ENCODE measurements at regions not wholly inside any gene's neighbourhood (a gene's known extent, or its start where the extent isn't known, plus 50 kb on each side); places are given as distances from the start of the nearest gene placed in this dataset.

DNA sequence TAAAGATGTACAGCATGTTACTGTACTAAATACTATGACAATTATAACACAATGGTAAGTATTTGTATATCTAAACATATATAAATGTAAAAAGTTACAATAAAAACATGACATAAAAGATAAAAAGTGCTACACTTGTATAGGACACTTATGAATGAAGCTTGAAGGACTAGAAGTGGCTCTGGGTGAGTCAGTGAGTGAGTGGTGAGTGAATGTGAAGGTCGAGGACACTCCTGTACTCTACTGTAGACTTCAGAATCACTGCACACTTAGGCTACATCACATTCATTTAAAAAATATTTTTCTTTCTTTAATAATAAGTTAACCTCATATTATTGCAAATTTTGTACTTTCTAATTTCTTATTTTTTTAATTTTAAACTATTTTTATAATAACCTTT lies 1476.7 kb upstream of the CDH8 start:
- H3K27me3 Mint-ChIP-seq (ENCODE audit: low read depth): no peaks in the 10 kb centered on the region
- H3K4me3 Mint-ChIP-seq: no peak overlapping the region
- no peak for DNase-seq (ENCODE audit: low spot score in 2 of 2, unreplicated experiment in 2 of 2)
- TF ChIP-seq, protein P1, sequence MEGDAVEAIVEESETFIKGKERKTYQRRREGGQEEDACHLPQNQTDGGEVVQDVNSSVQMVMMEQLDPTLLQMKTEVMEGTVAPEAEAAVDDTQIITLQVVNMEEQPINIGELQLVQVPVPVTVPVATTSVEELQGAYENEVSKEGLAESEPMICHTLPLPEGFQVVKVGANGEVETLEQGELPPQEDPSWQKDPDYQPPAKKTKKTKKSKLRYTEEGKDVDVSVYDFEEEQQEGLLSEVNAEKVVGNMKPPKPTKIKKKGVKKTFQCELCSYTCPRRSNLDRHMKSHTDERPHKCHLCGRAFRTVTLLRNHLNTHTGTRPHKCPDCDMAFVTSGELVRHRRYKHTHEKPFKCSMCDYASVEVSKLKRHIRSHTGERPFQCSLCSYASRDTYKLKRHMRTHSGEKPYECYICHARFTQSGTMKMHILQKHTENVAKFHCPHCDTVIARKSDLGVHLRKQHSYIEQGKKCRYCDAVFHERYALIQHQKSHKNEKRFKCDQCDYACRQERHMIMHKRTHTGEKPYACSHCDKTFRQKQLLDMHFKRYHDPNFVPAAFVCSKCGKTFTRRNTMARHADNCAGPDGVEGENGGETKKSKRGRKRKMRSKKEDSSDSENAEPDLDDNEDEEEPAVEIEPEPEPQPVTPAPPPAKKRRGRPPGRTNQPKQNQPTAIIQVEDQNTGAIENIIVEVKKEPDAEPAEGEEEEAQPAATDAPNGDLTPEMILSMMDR (IDR thresholded peaks at IDR 0.05; ENCODE audit: unreplicated experiment): no peak
- H3K4me1 Mint-ChIP-seq: peaks cover 6% of the 10 kb centered on the region
- H3K9me3 Mint-ChIP-seq: no peaks in the 10 kb centered on the region
- H3K36me3 Mint-ChIP-seq: no peaks in the 10 kb centered on the region
- H3K27ac Mint-ChIP-seq: no peak overlapping the region

DNA sequence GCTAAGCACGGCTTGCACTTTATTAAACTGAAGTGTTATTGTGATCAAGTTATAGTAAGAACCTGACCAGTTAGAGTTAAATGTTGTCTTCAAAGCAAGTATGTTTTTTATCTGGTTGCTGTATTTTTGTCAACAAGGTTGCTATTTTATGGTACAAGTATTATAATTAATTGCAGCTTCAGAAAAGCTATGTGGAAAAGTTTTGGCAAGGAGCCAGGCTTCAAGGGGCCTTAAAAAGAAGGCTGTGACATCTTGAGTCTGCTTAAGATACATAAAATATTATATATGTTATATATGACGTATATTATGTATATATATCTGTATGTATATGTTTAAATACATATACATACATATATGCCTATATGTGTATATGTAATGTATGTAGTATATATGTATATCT lies 1461.2 kb upstream of the CDH8 start:
- no peak for DNase-seq (ENCODE audit: low spot score in 2 of 2, unreplicated experiment in 2 of 2)
- Mint-ChIP-seq H3K27me3 (ENCODE audit: low read depth) (no peaks in the 10 kb centered on the region), H3K36me3 (no peaks in the 10 kb centered on the region), H3K9me3 (no peaks in the 10 kb centered on the region), H3K4me1 (no peaks in the 10 kb centered on the region), H3K27ac (no peak overlapping the region), H3K4me3 (no peak overlapping the region)
- TF ChIP-seq, protein P1 (IDR thresholded peaks at IDR 0.05; ENCODE audit: unreplicated experiment): no peak

DNA sequence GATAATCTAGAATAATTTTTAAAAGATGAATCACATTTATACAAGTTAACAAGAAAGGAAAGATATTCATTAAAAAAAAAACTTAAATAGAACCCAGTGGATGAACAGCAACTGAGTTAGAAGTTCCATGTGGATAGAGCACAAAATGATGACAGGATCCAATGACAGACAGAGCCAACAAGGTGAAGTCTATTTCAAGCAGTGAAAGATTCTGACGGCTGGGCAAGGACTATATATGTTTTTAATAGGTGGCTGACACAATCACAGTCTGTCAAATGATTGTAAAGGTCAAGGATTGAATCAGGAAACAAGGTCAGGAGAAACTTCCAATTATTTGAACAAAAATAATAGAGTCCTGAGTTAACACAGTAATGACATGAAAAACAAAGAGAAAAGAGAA lies 1460.0 kb upstream of the CDH8 start:
- H3K27ac Mint-ChIP-seq: no peak overlapping the region
- DNase-seq (ENCODE audit: low spot score in 2 of 2, unreplicated experiment in 2 of 2): no peak
- TF ChIP-seq, protein P1 (IDR thresholded peaks at IDR 0.05; ENCODE audit: unreplicated experiment): no peak
- H3K9me3 Mint-ChIP-seq: no peaks in the 10 kb centered on the region
- H3K4me3 Mint-ChIP-seq: no peak overlapping the region
- H3K4me1 Mint-ChIP-seq: no peaks in the 10 kb centered on the region
- no peaks in the 10 kb centered on the region for H3K27me3 Mint-ChIP-seq (ENCODE audit: low read depth)
- no peaks in the 10 kb centered on the region for H3K36me3 Mint-ChIP-seq

DNA sequence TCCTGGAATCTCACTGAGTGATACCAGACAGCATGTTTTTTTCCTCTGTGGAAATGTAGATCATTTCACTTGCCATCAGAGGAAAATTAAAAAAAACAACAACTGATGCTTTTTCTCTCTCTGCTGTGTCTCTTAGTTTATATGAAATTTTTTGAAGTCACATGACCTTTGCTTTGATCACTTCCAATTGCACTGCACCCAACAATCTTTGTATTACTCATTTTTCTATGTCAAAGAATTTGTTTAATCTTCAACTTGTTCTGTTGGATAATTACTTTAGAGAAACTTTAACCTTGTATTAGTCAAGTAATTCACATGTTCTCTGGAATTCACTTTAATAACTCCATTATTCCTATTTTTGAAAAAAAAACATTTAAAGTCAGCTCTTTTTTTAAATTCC lies 1452.7 kb upstream of the CDH8 start:
- H3K36me3 Mint-ChIP-seq: no peaks in the 10 kb centered on the region
- no peak overlapping the region for H3K27ac Mint-ChIP-seq
- H3K4me3 Mint-ChIP-seq: no peak overlapping the region

DNA sequence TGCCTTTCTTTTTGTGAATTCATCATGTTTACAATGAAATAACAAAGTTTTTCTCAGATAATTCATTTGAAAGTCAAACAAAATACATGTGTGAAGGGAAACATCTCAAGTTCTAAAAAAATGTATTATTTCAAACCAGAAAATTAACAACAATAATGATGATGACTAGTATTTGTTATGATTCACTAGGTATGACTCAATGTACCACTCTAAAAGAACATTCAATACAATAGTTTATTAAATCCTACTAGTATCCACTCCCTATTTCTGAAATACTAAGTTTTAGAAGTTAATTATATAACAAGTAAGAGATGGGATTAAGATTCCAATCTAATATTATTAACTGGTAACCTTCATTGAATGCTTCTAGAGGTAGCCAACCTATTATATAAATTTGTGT lies 1444.8 kb upstream of the CDH8 start:
- Mint-ChIP-seq H3K27ac (no peak overlapping the region), H3K27me3 (ENCODE audit: low read depth) (no peaks in the 10 kb centered on the region), H3K4me1 (no peaks in the 10 kb centered on the region), H3K36me3 (no peaks in the 10 kb centered on the region), H3K9me3 (peaks cover 6% of the 10 kb centered on the region), H3K4me3 (no peak overlapping the region)
- TF ChIP-seq, protein P1 (IDR thresholded peaks at IDR 0.05; ENCODE audit: unreplicated experiment): no peak
- no peak for DNase-seq (ENCODE audit: low spot score in 2 of 2, unreplicated experiment in 2 of 2)

More for the DNA sequence above, 1452.7 kb upstream of the CDH8 start:
- Mint-ChIP-seq H3K4me1 (no peaks in the 10 kb centered on the region), H3K27me3 (ENCODE audit: low read depth) (no peaks in the 10 kb centered on the region), H3K9me3 (peaks cover under 1% of the 10 kb centered on the region)
- TF ChIP-seq, protein P1 (IDR thresholded peaks at IDR 0.05; ENCODE audit: unreplicated experiment): no peak
- no peak for DNase-seq (ENCODE audit: low spot score in 2 of 2, unreplicated experiment in 2 of 2)

DNA sequence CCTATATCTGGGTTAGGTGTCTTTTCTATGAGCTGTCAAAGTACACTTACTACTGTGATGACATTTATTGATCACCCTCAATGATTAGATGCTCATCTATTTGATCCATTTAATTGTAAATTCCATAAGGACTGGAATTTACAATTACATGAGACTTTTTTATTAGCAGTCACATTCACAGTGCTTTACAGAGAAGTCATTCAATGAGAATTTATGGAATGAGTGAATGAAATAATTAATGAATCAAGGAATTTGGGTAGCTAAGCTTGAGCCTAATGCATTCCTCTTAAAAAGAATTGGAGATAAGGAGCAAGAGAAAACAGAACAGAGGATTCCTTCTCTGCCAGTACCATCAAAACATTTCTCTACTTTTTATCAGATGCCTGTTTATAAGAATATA lies 1437.5 kb upstream of the CDH8 start:
- no peaks in the 10 kb centered on the region for H3K36me3 Mint-ChIP-seq
- TF ChIP-seq, protein P1 (IDR thresholded peaks at IDR 0.05; ENCODE audit: unreplicated experiment): no peak
- no peaks in the 10 kb centered on the region for H3K27me3 Mint-ChIP-seq (ENCODE audit: low read depth)
- no peak for DNase-seq (ENCODE audit: low spot score in 2 of 2, unreplicated experiment in 2 of 2)
- H3K4me1 Mint-ChIP-seq: no peaks in the 10 kb centered on the region
- no peak overlapping the region for H3K4me3 Mint-ChIP-seq
- H3K9me3 Mint-ChIP-seq: no peaks in the 10 kb centered on the region
- H3K27ac Mint-ChIP-seq: no peak overlapping the region

All from mesothelial cell of epicardium (in vitro differentiated cells).